ENCODE measurements at regions not wholly inside any gene's neighbourhood (a gene's known extent, or its start where the extent isn't known, plus 50 kb on each side); places are given as distances from the start of the nearest gene placed in this dataset.

GRCh38 chr5:2008851-2009629 lies 126.3 kb upstream of the IRX4 start:
- TF ChIP-seq POLR2A (IDR thresholded peaks at IDR 0.05; ENCODE audit: low read length): no peak
- no peak for TF ChIP-seq GATA1 (IDR thresholded peaks at IDR 0.05; ENCODE audit: low read depth, low read length)
